ENCODE measurements at regions not wholly inside any gene's neighbourhood (a gene's known extent, or its start where the extent isn't known, plus 50 kb on each side); places are given as distances from the start of the nearest gene placed in this dataset.

DNA sequence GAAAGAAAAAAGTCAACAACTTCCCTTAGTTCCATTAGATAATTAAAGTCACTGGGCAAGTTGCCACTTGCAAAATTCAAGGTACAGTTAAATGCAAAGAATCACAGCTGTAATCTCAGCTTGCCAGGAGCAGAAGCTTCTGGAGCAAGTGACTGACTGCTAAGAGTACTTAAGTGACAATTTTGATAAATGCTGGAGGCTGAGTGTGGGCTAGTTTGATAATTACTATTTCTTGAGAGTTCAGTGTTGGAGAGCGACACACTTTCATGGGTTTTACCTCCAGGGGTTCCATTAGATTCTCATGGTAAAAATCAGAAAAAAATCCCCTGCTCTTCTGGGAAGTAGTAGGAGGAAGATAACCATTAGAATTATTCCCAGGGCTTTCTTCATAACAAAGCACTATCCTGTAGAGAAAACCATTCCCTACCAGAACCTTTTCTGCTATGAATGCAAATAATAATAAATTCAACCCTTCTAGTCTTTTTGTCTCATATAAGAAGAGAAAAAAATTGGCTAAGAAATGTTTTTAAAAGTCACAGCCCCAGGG lies 486.3 kb downstream of the POM121L12 start (continued):
- TF ChIP-seq ARID4B (CRISPR knock-in tag; IDR thresholded peaks at IDR 0.05) (no peak), TCF7 (IDR thresholded peaks at IDR 0.05; ENCODE audit: borderline replicate concordance) (no peak), MAFF (IDR thresholded peaks at IDR 0.05; ENCODE audit: low read length) (no peak), TEAD2 (tag; IDR thresholded peaks at IDR 0.05) (no peak), ARID1B (IDR thresholded peaks at IDR 0.05) (no peak), ZNF766 (CRISPR knock-in tag; conservative IDR thresholded peaks at IDR 0.05) (no peak), ILK (tag; IDR thresholded peaks at IDR 0.05; ENCODE audit: borderline replicate concordance, low read depth) (no peak)
- TF ChIP-seq, protein P1, sequence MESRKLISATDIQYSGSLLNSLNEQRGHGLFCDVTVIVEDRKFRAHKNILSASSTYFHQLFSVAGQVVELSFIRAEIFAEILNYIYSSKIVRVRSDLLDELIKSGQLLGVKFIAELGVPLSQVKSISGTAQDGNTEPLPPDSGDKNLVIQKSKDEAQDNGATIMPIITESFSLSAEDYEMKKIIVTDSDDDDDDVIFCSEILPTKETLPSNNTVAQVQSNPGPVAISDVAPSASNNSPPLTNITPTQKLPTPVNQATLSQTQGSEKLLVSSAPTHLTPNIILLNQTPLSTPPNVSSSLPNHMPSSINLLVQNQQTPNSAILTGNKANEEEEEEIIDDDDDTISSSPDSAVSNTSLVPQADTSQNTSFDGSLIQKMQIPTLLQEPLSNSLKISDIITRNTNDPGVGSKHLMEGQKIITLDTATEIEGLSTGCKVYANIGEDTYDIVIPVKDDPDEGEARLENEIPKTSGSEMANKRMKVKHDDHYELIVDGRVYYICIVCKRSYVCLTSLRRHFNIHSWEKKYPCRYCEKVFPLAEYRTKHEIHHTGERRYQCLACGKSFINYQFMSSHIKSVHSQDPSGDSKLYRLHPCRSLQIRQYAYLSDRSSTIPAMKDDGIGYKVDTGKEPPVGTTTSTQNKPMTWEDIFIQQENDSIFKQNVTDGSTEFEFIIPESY (CRISPR knock-in tag; IDR thresholded peaks at IDR 0.05), result no peak
- TF ChIP-seq, protein P2, sequence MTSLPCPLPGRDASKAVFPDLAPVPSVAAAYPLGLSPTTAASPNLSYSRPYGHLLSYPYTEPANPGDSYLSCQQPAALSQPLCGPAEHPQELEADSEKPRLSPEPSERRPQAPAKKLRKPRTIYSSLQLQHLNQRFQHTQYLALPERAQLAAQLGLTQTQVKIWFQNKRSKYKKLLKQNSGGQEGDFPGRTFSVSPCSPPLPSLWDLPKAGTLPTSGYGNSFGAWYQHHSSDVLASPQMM (CRISPR knock-in tag; IDR thresholded peaks at IDR 0.05), result no peak
- TF ChIP-seq, protein P3, sequence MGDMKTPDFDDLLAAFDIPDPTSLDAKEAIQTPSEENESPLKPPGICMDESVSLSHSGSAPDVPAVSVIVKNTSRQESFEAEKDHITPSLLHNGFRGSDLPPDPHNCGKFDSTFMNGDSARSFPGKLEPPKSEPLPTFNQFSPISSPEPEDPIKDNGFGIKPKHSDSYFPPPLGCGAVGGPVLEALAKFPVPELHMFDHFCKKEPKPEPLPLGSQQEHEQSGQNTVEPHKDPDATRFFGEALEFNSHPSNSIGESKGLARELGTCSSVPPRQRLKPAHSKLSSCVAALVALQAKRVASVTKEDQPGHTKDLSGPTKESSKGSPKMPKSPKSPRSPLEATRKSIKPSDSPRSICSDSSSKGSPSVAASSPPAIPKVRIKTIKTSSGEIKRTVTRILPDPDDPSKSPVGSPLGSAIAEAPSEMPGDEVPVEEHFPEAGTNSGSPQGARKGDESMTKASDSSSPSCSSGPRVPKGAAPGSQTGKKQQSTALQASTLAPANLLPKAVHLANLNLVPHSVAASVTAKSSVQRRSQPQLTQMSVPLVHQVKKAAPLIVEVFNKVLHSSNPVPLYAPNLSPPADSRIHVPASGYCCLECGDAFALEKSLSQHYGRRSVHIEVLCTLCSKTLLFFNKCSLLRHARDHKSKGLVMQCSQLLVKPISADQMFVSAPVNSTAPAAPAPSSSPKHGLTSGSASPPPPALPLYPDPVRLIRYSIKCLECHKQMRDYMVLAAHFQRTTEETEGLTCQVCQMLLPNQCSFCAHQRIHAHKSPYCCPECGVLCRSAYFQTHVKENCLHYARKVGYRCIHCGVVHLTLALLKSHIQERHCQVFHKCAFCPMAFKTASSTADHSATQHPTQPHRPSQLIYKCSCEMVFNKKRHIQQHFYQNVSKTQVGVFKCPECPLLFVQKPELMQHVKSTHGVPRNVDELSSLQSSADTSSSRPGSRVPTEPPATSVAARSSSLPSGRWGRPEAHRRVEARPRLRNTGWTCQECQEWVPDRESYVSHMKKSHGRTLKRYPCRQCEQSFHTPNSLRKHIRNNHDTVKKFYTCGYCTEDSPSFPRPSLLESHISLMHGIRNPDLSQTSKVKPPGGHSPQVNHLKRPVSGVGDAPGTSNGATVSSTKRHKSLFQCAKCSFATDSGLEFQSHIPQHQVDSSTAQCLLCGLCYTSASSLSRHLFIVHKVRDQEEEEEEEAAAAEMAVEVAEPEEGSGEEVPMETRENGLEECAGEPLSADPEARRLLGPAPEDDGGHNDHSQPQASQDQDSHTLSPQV (IDR thresholded peaks at IDR 0.05), result no peak
